Sigmoid colon (tissue), 6 donors: ENCODE measurements at regions not wholly inside any gene's neighbourhood (a gene's known extent, or its start where the extent isn't known, plus 50 kb on each side); places are given as distances from the start of the nearest gene placed in this dataset.

Experiments
- DNase-seq: peaks from one replicate; pipeline ENCODE4 v3.0.0-alpha.2; 2019
- H3K27ac ChIP-seq, 4 donors: fragments of 200-600 bp; sonication (generic); one replicate each; pipeline ENCODE4 v1.5.1; 2016 to 2019; ENCODE audit warnings: mild to moderate bottlenecking in 1 of 4
- H3K27me3 ChIP-seq, 3 donors: fragments of 200-600 bp; sonication (generic); one replicate each; pipeline ENCODE4 v1.5.1; 2019; ENCODE audit warnings: mild to moderate bottlenecking in 1 of 3
- H3K36me3 ChIP-seq, 4 donors: fragments of 200-600 bp; sonication (generic); one replicate each; pipeline ENCODE4 v1.5.1; 2016 to 2019
- H3K4me1 ChIP-seq, 4 donors: fragments of 200-600 bp; sonication (generic); one replicate each; pipeline ENCODE4 v1.5.1; 2017 to 2019
- H3K4me3 ChIP-seq, 4 donors: fragments of 200-600 bp; sonication (generic); one replicate each; pipeline ENCODE4 v1.5.1; 2017 to 2019; ENCODE audit warnings: mild to moderate bottlenecking in 2 of 4, moderate library complexity in 1 of 4
- H3K9me3 ChIP-seq, 4 donors: fragments of 200-600 bp in 3 of 4; sonication (generic) in 3 of 4; one replicate each; pipeline versions ENCODE4 v1.5.1 to v1.6.1; 2013 to 2019
- CTCF ChIP-seq, 4 experiments: fragments of 450-650 bp in 3 of 4; fragments of 200-600 bp in 1 of 4; IDR thresholded peaks; one replicate each; pipeline ENCODE4 v1.5.1; 2016 to 2019; ENCODE audit warnings: antibody characterized with exemption in 4 of 4, mild to moderate bottlenecking in 3 of 4, moderate library complexity in 2 of 4
- EP300 ChIP-seq, 4 donors: sonication (generic); formaldehyde crosslinking; IDR thresholded peaks; one replicate each; pipeline ENCODE4 v1.6.1; 2017; ENCODE audit warnings: antibody characterized with exemption in 4 of 4
- POLR2A ChIP-seq, 2 donors: fragments of 450-650 bp; IDR thresholded peaks; one replicate each; pipeline ENCODE4 v1.6.1; 2016; ENCODE audit warnings: antibody characterized with exemption in 2 of 2, mild to moderate bottlenecking in 2 of 2, moderate library complexity in 2 of 2
- POLR2AphosphoS5 ChIP-seq, 4 donors: sonication (generic); formaldehyde crosslinking; IDR thresholded peaks; one replicate each; pipeline ENCODE4 v1.6.1; 2017; ENCODE audit warnings: antibody characterized with exemption in 4 of 4
- WGBS, 2 donors: extraction: QIAGEN DNeasy Blood & Tissue Kit; methylation state at CpG; one replicate each; pipeline ENCODE4 v1.1.7; 2013; 5-methylcytosine and 5-hydroxymethylcytosine counted together
- intact Hi-C: fragments of 100-400 bp; cut with DNase I; formaldehyde crosslinking; loops from one replicate; pipeline ENCODE4 v1.15.1; 2023
- donor health status: healthy with polysubstance abuse.
- donor health status: healthy.

- intact Hi-C loops = loop anchor here (2.0 to 10.0 kb wide), 3 partner anchors 33 to 125 kb away; no protein-coding TSS in a partner anchor
- peak; percentile 42 for DNase-seq
- WGBS, 2 donors = 79 to 89% methylated on average over 10 of the region's 10 CpGs
- H3K36me3 ChIP-seq = no peaks in the 10 kb centered on the region
- TF ChIP-seq POLR2AphosphoS5 (IDR thresholded peaks at IDR 0.05) (no peak), EP300 (IDR thresholded peaks at IDR 0.05) (no peak), CTCF (IDR thresholded peaks at IDR 0.05) (no peak), POLR2A (IDR thresholded peaks at IDR 0.05) (no peak)
- H3K27ac ChIP-seq = peak overlapping the region in 3 of 4 donors; percentile 74 to 85 (median 85)
- H3K27me3 ChIP-seq = no peaks in the 10 kb centered on the region
- H3K9me3 ChIP-seq = no peaks in the 10 kb centered on the region
- peaks cover 0 to 50% (median 39%) of the 10 kb centered on the region in 4 donors for H3K4me1 ChIP-seq
- H3K4me3 ChIP-seq = no peak overlapping the region
Measured at GRCh38 chr15:70197318-70197944, 99.7 kb upstream of the TLE3 start.

GRCh38 chr15:70196372-70197316 lies 98.9 kb upstream of the TLE3 start:
- H3K9me3 ChIP-seq = peaks cover 0 to 3% (median 0%) of the 10 kb centered on the region in 4 donors
- intact Hi-C loops = loop anchor here (2.0 to 10.0 kb wide), 3 partner anchors 32 to 126 kb away; no protein-coding TSS in a partner anchor
- no peak overlapping the region for H3K4me3 ChIP-seq
- H3K4me1 ChIP-seq = peaks cover 0 to 48% (median 39%) of the 10 kb centered on the region in 4 donors
- 78 to 82% methylated on average over 21 of the region's 21 CpGs for WGBS, 2 donors
- no peaks in the 10 kb centered on the region for H3K27me3 ChIP-seq
- H3K36me3 ChIP-seq = no peaks in the 10 kb centered on the region
- DNase-seq = peak; percentile 80
- TF ChIP-seq EP300 (IDR thresholded peaks at IDR 0.05) (no peak), POLR2AphosphoS5 (IDR thresholded peaks at IDR 0.05) (peak; percentile 7 to 32 (median 29)), POLR2A (IDR thresholded peaks at IDR 0.05) (no peak)
- H3K27ac ChIP-seq = peak overlapping the region; percentile 31 to 85 (median 80)

- Histone ChIP-seq H3K36me3 (no peaks in the 10 kb centered on the region), H3K4me3 (no peak overlapping the region), H3K4me1 (peaks cover 0 to 40% (median 30%) of the 10 kb centered on the region in 4 donors), H3K27me3 (no peaks in the 10 kb centered on the region), H3K9me3 (peaks cover 0 to 4% (median 0%) of the 10 kb centered on the region in 4 donors), H3K27ac (peak overlapping the region; percentile 31 to 85 (median 80))
- 79 to 80% methylated on average over 13 of the region's 13 CpGs for WGBS, 2 donors
- TF ChIP-seq EP300 (IDR thresholded peaks at IDR 0.05) = no peak
- no peak for TF ChIP-seq CTCF (IDR thresholded peaks at IDR 0.05)
- TF ChIP-seq POLR2AphosphoS5 (IDR thresholded peaks at IDR 0.05) = peak in 3 of 4 donors; percentile 64 to 80 (median 67)
- intact Hi-C loops = loop anchor here (2.0 to 10.0 kb wide), 3 partner anchors 31 to 127 kb away; no protein-coding TSS in a partner anchor
- DNase-seq = peak; percentile 93
Measured at GRCh38 chr15:70195587-70196305, 98.0 kb upstream of the TLE3 start.

- Histone ChIP-seq H3K27me3 (no peaks in the 10 kb centered on the region), H3K4me1 (peaks cover 0 to 34% (median 25%) of the 10 kb centered on the region in 4 donors), H3K4me3 (no peak overlapping the region), H3K9me3 (peaks cover 0 to 4% (median 0%) of the 10 kb centered on the region in 4 donors), H3K36me3 (no peaks in the 10 kb centered on the region), H3K27ac (peak overlapping the region; percentile 31 to 85 (median 80))
- intact Hi-C loops = loop anchor here (5.0 to 10.0 kb wide), 2 partner anchors 70 to 127 kb away; no protein-coding TSS in a partner anchor
- DNase-seq = peak; percentile 56
- 69 to 81% methylated on average over 7 of the region's 7 CpGs for WGBS, 2 donors
- no peak for TF ChIP-seq CTCF (IDR thresholded peaks at IDR 0.05)
- no peak for TF ChIP-seq POLR2A (IDR thresholded peaks at IDR 0.05)
- no peak for TF ChIP-seq POLR2AphosphoS5 (IDR thresholded peaks at IDR 0.05)
- TF ChIP-seq EP300 (IDR thresholded peaks at IDR 0.05) = no peak
Measured at GRCh38 chr15:70195171-70195570, 97.5 kb upstream of the TLE3 start.
